Immature natural killer cell (primary cell): ENCODE measurements at regions not wholly inside any gene's neighbourhood (a gene's known extent, or its start where the extent isn't known, plus 50 kb on each side); places are given as distances from the start of the nearest gene placed in this dataset.
"Not testable (repeated sequence)": the region's sequence is repeated elsewhere in the genome, so short reads cannot be mapped to it uniquely, and the experiment has no call there.

Source experiments
- DNase-seq, 3 donors: peaks; one replicate each; pipeline ENCODE4 v3.0.0; 2022; ENCODE audit warnings: mixed read lengths in 1 of 3
- H3K27ac Mint-ChIP-seq, 6 donors: one replicate each; pipeline ENCODE4 v1.8.0; 2020; ENCODE audit warnings: mixed read lengths in 6 of 6, mild to moderate bottlenecking in 5 of 6, inconsistent platforms in 4 of 6, moderate library complexity in 3 of 6
- H3K27me3 Mint-ChIP-seq, 3 donors: one replicate each; pipeline ENCODE4 v1.8.0; 2020 to 2021; ENCODE audit warnings: low read depth in 3 of 3, mild to moderate bottlenecking in 3 of 3, mixed read lengths in 3 of 3, moderate library complexity in 3 of 3, inconsistent platforms in 1 of 3
- H3K36me3 Mint-ChIP-seq, 3 donors: one replicate each; pipeline ENCODE4 v1.8.0; 2020; ENCODE audit warnings: mixed read lengths in 3 of 3, inconsistent platforms in 2 of 3, mild to moderate bottlenecking in 2 of 3
- H3K4me1 Mint-ChIP-seq, 2 donors: one replicate each; pipeline ENCODE4 v1.8.0; 2020; ENCODE audit warnings: inconsistent platforms in 2 of 2, mild to moderate bottlenecking in 2 of 2, mixed read lengths in 2 of 2, moderate library complexity in 1 of 2
- H3K4me3 Mint-ChIP-seq, 5 donors: one replicate each; pipeline ENCODE4 v1.8.0; 2020; ENCODE audit warnings: mild to moderate bottlenecking in 5 of 5, mixed read lengths in 5 of 5, inconsistent platforms in 3 of 5, moderate library complexity in 3 of 5
- H3K9me3 Mint-ChIP-seq, 6 donors: one replicate each; pipeline ENCODE4 v1.8.0; 2020; ENCODE audit warnings: mild to moderate bottlenecking in 6 of 6, mixed read lengths in 6 of 6, inconsistent platforms in 4 of 6, moderate library complexity in 3 of 6

DNA sequence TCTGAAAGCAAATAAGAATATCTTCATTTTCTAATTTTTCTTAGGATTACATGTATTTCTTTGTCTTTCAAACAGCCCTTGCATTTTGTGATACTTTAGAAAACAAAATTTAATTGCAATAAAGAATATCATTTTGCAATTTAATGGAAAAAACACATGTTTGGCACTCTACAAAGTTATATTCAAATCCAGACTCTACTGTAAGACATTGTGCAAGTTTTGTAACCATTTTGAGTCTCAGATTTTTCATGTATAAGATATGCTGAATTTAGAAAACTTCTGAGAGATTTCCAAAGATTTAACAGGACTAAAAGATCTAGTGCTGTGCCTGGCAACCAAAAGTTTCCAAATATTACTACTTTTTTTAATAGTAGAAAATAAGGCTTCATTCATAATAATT is 187.1 kb upstream of the AGTR1 start:
- H3K9me3 Mint-ChIP-seq, result peaks cover 8 to 20% (median 13%) of the 10 kb centered on the region in 6 donors
- H3K4me3 Mint-ChIP-seq, result no peak overlapping the region
- H3K27ac Mint-ChIP-seq, result no peak overlapping the region
- H3K36me3 Mint-ChIP-seq, result no peaks in the 10 kb centered on the region
- DNase-seq, result no peak
- no peaks in the 10 kb centered on the region for H3K4me1 Mint-ChIP-seq
- H3K27me3 Mint-ChIP-seq, result peaks cover 0 to 2% (median 0%) of the 10 kb centered on the region in 3 donors

DNA sequence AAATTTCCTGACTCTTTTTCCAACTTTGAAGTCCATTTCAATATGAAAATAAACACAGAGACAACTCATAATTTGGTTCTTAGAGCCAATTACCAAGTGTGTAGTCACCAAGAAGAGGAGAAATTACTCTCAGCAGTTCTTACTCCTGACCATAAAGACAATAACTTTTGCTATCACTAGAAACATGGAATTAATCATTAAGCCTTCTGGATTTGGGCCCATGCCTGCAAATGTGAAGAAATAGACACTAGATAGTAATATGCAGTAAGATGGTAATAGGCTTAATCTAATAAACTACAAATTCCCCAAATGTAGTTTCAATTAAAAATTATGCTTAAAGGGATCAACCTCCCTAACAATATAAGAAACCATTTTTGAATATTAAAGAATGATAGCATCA is 185.1 kb upstream of the AGTR1 start:
- Mint-ChIP-seq H3K27me3 (no peaks in the 10 kb centered on the region), H3K4me1 (no peaks in the 10 kb centered on the region), H3K4me3 (no peak overlapping the region), H3K36me3 (no peaks in the 10 kb centered on the region), H3K27ac (no peak overlapping the region), H3K9me3 (peaks cover 2 to 27% (median 11%) of the 10 kb centered on the region in 6 donors)
- DNase-seq, result no peak

DNA sequence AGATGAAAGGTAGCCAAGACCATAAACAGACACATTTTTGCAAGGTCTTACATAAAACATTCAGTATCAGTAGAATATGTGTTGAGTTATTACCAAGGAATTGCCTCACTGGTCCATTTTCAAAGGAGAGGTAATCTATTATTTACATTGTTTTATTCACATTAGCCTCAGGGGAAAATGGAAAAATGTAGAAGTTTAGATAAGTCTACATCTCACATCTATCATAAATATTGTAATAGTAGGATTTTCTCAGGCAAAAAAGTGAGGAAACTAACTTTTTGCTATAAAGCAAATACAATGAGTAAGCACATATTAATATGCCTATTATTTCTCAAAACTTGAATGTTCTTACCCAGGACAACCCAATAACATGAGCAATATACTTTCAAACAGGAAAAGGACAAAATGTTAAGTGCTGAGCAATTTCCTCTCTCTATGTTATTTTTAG is 184.6 kb upstream of the AGTR1 start:
- DNase-seq, result no peak
- Mint-ChIP-seq H3K4me1 (no peaks in the 10 kb centered on the region), H3K27me3 (no peaks in the 10 kb centered on the region), H3K9me3 (peaks cover 2 to 29% (median 13%) of the 10 kb centered on the region in 6 donors), H3K4me3 (no peak overlapping the region), H3K36me3 (no peaks in the 10 kb centered on the region), H3K27ac (no peak overlapping the region)

DNA sequence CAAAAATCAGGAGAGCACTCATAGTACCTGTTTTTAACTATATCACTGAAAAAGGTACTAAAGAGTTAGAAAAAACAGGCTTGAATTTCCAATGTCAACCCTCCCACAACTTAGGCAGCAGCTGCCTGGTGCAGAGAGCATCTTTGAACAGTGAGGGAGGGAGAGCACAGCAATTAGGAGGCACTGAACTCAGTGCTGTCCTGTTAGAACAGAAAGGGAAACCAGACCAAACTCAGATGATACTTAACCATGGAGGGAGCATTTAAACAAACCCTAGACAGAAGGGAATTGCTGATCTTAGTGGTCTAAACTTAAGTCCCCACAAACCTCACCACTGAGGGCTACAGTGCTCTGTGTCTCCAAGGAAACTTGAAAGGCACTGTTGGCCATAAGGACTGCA is 179.2 kb upstream of the AGTR1 start:
- peaks cover 0 to 3% (median 0%) of the 10 kb centered on the region in 3 donors for H3K27me3 Mint-ChIP-seq
- no peak overlapping the region for H3K27ac Mint-ChIP-seq
- no peaks in the 10 kb centered on the region for H3K4me1 Mint-ChIP-seq
- no peaks in the 10 kb centered on the region for H3K36me3 Mint-ChIP-seq
- H3K4me3 Mint-ChIP-seq, result no peak overlapping the region
- no peak for DNase-seq
- H3K9me3 Mint-ChIP-seq, result peaks cover 8 to 40% (median 21%) of the 10 kb centered on the region in 6 donors

DNA sequence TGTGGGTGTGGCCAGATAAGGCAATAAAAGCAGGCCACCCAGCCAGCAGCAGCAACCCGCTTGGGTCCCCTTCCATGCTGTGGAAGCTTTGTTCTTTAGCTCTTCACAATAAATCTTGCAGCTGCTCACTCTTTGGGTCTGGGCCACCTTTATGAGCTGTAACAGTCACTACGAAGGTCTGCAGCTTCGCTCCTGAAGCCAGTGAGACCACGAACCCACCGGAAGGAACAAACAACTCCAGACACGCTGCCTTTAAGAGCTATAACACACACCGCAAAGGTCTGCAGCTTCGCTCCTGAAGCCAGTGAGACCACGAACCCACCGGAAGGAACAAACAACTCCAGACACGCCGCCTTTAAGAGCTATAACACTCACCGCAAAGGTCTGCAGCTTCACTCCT is 172.1 kb upstream of the AGTR1 start:
- H3K27ac Mint-ChIP-seq, H3K27me3 Mint-ChIP-seq, H3K36me3 Mint-ChIP-seq, H3K4me3 Mint-ChIP-seq, H3K4me1 Mint-ChIP-seq, DNase-seq: not testable (repeated sequence)
- H3K9me3 Mint-ChIP-seq, result peaks cover 4 to 36% (median 14%) of the 10 kb centered on the region in 6 donors

DNA sequence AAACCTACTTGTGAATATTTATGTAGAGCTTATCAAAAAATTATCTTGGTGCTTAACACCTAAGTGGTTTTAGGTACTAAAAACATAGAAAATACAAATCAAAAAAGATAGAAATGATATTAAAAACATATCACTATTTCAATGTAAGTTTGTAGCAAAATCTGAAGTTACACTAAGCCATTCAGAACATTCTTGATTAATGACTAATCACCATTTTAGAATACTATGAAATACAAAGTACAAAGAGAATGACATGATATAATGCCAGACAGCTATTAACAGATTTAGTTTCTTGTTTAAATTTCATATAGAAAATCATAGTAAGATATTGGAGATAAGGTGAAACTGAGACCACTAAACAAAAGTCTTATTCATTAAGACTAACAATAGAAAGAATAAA is 169.7 kb upstream of the AGTR1 start:
- no peak overlapping the region for H3K4me3 Mint-ChIP-seq
- no peak overlapping the region for H3K27ac Mint-ChIP-seq

DNA sequence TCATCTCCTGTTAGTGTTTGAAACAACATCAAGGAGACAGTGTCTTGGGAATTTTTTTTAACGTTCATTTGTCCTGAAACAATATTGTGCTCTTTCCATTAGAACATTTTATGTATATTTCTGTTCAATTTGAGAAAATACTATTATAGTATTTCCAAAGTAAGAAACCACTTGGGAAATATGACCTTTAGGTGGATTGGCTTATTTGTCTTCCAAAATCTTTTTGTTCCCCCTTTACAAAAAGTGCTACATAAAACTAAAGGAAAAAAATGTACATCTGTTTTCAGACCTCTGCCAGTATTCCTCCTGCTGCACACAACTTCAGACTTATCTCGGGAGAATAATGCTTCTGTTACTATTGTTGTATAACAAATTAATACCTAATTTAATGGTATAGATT is 165.9 kb upstream of the AGTR1 start:
- H3K4me3 Mint-ChIP-seq, result no peak overlapping the region
- H3K27ac Mint-ChIP-seq, result no peak overlapping the region
- no peaks in the 10 kb centered on the region for H3K4me1 Mint-ChIP-seq
- no peaks in the 10 kb centered on the region for H3K27me3 Mint-ChIP-seq
- no peak for DNase-seq
- peaks cover 0 to 16% (median 8%) of the 10 kb centered on the region in 6 donors for H3K9me3 Mint-ChIP-seq
- H3K36me3 Mint-ChIP-seq, result no peaks in the 10 kb centered on the region

More for the DNA sequence above, 169.7 kb upstream of the AGTR1 start:
- H3K9me3 Mint-ChIP-seq, result peaks cover 3 to 26% (median 11%) of the 10 kb centered on the region in 6 donors
- no peaks in the 10 kb centered on the region for H3K36me3 Mint-ChIP-seq
- DNase-seq, result no peak
- no peaks in the 10 kb centered on the region for H3K4me1 Mint-ChIP-seq
- H3K27me3 Mint-ChIP-seq, result no peaks in the 10 kb centered on the region

DNA sequence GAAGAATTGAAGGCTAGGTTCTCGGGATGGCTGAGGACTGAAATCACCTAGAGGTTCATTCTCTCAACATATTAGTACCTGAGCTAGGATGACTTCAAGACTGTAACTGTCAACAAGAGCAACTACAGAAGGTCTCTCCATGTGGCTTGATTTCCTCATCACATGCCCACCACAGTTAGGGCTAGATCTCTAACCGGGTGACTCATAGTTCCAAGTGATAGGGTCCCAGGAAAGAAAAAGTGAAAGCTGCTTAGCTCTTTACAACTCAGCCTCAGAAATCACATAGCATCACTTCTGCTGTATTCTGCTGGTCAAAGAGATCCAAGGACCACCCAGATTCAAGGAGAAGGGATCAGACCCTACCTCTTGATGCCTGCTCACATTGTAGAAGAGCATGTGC is 165.4 kb upstream of the AGTR1 start:
- no peak for DNase-seq
- H3K27ac Mint-ChIP-seq, result no peak overlapping the region
- no peaks in the 10 kb centered on the region for H3K36me3 Mint-ChIP-seq
- H3K9me3 Mint-ChIP-seq, result peaks cover 0 to 12% (median 4%) of the 10 kb centered on the region in 6 donors
- H3K4me1 Mint-ChIP-seq, result no peaks in the 10 kb centered on the region
- H3K27me3 Mint-ChIP-seq, result peaks cover 0 to 2% (median 0%) of the 10 kb centered on the region in 3 donors
- H3K4me3 Mint-ChIP-seq, result no peak overlapping the region

DNA sequence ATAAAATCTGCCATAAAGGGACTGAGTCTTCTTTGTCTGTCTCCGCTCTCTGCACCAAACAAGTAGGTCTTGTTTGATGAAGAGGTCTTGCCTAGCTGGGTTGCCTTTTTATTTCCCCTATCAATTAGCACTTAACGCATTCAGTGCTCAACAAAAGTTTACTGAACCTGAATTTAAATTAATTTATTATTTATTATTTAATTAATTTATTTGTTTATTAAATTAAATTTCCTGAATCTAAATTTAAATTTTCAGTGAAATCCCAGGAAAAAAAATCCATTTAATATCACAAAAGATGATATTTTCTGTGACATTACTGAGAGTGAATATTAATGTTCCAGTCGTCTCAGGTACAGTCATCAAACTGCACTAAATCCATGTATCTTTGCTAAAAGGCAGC is 164.9 kb upstream of the AGTR1 start:
- Mint-ChIP-seq H3K27me3 (peaks cover 0 to 2% (median 0%) of the 10 kb centered on the region in 3 donors), H3K9me3 (peaks cover 0 to 12% (median 4%) of the 10 kb centered on the region in 6 donors), H3K27ac (no peak overlapping the region), H3K4me3 (no peak overlapping the region), H3K4me1 (no peaks in the 10 kb centered on the region), H3K36me3 (no peaks in the 10 kb centered on the region)
- DNase-seq, result no peak

DNA sequence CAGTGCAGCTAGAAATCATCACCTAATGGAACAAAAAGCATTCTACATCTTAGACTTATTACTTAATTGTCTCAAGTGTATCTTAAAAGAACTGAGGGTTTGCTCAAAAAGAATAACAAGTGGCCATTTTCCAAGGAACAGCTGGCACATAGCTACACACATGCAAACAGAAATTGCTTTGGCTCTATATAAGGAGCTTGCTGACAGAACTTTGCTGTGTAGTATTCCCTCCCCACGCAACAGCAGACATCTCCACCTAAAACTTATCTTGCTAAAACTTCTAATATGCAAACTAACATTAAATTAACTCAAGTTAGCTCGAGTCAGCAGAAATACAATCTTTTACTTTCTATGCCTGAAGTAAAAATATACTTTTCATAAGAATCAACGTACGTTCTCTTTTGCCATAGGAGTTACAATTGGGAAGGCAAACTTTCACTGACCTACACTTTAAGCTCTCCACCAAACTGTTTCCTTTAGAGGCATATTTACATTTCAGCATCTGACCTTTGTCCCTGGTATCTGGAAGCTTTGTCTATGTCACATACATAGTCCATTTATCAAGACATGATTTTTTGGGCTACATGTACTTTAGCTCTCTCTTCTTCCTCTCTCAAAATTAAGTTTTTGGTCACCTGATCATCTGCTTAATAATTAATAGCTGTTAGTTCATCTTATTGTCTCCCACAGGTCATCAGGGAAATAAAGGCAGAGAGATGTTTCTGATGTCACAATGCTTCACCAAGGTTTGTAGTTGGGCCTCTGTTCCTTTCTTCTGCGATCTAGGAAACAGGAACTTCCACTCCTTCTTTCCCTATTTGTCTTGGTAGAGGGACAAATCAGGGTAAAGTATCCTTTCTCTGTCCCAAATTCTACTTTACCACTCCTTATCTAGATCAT is 163.4 kb upstream of the AGTR1 start:
- Mint-ChIP-seq H3K27ac (no peak overlapping the region), H3K27me3 (peaks cover 0 to 2% (median 0%) of the 10 kb centered on the region in 3 donors), H3K4me3 (no peak overlapping the region), H3K36me3 (no peaks in the 10 kb centered on the region), H3K9me3 (peaks cover 0 to 12% (median 4%) of the 10 kb centered on the region in 6 donors), H3K4me1 (no peaks in the 10 kb centered on the region)
- no peak for DNase-seq

DNA sequence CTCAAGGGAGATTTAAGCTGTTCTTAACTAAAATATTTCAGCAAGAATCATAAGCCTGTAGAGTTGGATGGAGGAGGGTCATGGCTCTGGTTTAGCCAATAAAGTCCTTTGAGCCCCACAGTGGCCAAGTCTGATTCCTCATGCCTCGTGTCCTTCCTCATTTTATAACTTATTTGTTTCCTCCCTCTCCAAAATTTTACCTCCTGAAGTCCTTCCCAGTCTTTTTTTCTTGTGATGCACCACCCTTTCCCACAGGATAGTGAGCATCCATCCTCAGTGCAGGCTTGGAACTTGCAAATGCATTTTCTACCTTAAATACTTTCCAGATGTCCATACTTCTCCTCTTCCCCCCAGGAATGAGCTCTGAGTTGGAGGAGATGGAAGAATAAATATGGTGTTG is 162.7 kb upstream of the AGTR1 start:
- Mint-ChIP-seq H3K36me3 (no peaks in the 10 kb centered on the region), H3K4me3 (no peak overlapping the region), H3K9me3 (peaks cover 0 to 12% (median 4%) of the 10 kb centered on the region in 6 donors), H3K27ac (no peak overlapping the region), H3K4me1 (no peaks in the 10 kb centered on the region), H3K27me3 (peaks cover 0 to 2% (median 0%) of the 10 kb centered on the region in 3 donors)
- no peak for DNase-seq

DNA sequence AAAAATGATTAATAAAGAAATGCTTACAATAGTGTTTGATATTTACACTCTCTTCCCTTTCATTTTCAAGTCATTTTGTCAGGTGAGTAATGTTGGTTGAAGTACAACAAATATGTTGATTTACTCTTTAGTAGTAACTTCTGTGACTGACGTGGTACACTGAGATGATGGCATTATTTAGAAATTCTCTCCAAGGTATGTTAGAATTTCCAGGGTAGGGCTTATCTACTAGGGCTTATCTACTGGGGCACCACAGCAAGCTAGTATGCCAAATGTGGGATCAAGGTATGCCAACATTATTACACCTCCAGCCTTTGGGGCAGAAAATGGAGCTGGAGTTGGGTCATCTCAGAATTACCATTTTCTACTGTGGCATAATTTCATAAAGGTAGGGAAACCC is 157.4 kb upstream of the AGTR1 start:
- Mint-ChIP-seq H3K27me3 (peaks cover 0 to 2% (median 0%) of the 10 kb centered on the region in 3 donors), H3K4me1 (no peaks in the 10 kb centered on the region), H3K9me3 (peaks cover 0 to 3% (median 0%) of the 10 kb centered on the region in 6 donors), H3K4me3 (no peak overlapping the region), H3K27ac (no peak overlapping the region), H3K36me3 (no peaks in the 10 kb centered on the region)
- no peak for DNase-seq

DNA sequence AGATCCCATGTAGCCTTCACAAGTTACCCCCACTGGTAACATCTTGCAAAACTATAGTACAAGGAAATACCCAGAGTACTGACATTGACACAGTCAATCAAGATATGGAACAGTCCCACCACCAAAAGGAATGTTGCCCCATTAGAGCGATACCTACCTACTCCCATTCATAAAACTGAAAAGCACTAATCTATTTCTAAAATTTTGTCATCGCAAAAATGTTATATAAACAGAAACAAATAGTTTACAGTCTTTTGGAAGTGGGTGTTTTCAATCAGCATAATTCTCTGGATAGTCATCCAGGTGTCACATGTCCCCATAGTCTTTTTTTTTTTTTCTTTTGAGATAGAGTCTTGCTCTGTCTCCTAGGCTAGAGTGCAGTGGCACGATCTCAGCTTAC is 156.9 kb upstream of the AGTR1 start:
- Mint-ChIP-seq H3K27ac (no peak overlapping the region), H3K27me3 (peaks cover 0 to 2% (median 0%) of the 10 kb centered on the region in 3 donors), H3K4me1 (no peaks in the 10 kb centered on the region), H3K9me3 (peaks cover 0 to 3% (median 0%) of the 10 kb centered on the region in 6 donors), H3K36me3 (no peaks in the 10 kb centered on the region), H3K4me3 (no peak overlapping the region)
- DNase-seq, result no peak

DNA sequence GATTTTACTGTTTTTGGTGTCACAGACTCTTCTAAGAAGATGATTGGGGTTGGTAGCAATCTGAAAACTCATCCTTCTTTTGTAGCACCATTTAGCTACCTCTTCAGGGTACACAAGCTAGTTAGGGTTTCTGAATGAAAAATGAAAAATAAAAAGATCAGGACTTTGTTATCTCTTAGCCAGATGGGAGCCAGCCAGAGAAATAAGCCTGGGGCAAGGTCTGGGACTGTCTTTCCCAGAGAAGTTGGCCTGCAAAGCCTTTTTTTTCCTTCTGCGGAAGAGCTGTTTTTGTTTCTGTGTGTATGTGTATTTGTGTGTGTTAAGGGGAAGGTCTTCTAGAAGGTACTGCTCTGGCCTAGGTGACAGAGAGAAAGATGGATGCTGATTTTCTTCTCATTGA is 150.7 kb upstream of the AGTR1 start:
- Mint-ChIP-seq H3K4me1 (no peaks in the 10 kb centered on the region), H3K27me3 (peaks cover 0 to 3% (median 2%) of the 10 kb centered on the region in 3 donors), H3K27ac (no peak overlapping the region), H3K9me3 (peaks cover 2 to 10% (median 7%) of the 10 kb centered on the region in 6 donors), H3K4me3 (no peak overlapping the region), H3K36me3 (no peaks in the 10 kb centered on the region)
- DNase-seq, result no peak
